ENCODE measurements at regions not wholly inside any gene's neighbourhood (a gene's known extent, or its start where the extent isn't known, plus 50 kb on each side); places are given as distances from the start of the nearest gene placed in this dataset.

DNA sequence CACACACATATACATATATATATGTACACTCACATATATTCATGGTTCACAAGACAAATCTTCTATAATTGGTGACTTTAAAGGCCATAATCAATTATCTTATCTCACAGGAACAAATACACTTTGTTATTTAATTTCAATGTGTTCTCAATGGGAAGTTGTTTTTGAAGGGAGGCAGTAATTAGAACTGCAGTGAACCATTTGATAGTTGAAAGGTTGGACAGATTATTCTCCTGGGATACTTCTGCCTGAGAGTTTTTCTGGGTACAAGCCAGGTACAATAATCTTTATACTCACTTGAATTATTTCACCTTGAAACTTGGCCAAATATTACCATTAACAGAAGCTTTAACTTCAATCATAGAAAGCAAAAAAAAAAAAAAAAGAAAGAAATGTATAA, 546.6 kb upstream of the LRRTM4 start:
- H3K27ac ChIP-seq (ENCODE audit: insufficient read depth, low read length): no peak overlapping the region
- ChIA-PET POLR2A (ENCODE audit: unreplicated experiment) (no interaction called here), CTCF (no interaction called here)
- no peaks in the 10 kb centered on the region for H3K4me1 ChIP-seq (ENCODE audit: control insufficient read depth, insufficient read depth, low read length)
- no peak overlapping the region for H2BK20ac ChIP-seq (ENCODE audit: low read depth, low read length)
- no peak overlapping the region for H3K18ac ChIP-seq (ENCODE audit: low read depth, low read length)
- no peak overlapping the region for H3K4me2 ChIP-seq (ENCODE audit: low read depth, low read length)
- intact Hi-C loops (cut with micrococcal nuclease): no loop called here
- no peaks in the 10 kb centered on the region for H3K79me1 ChIP-seq (ENCODE audit: low read depth in 1 of 2, low read length in 2 of 2)
- no peaks in the 10 kb centered on the region for H3K36me3 ChIP-seq (ENCODE audit: control insufficient read depth, insufficient read depth, low read length)
- in situ Hi-C loops (cut with MboI; ENCODE audit: low sequenced_read_pairs): no loop called here
- no peak overlapping the region for H3K4me3 ChIP-seq (ENCODE audit: insufficient read depth, low read depth, low read length)
- no peaks in the 10 kb centered on the region for H3K9me1 ChIP-seq (ENCODE audit: insufficient read depth, low read length)
- no peak overlapping the region for H3K9ac ChIP-seq (ENCODE audit: low read depth, low read length)
- H3K14ac ChIP-seq (replicated peaks; ENCODE audit: low read depth, low read length): no peak overlapping the region
- no peak overlapping the region for H3K4ac ChIP-seq (ENCODE audit: low read depth, low read length)
- H3K23ac ChIP-seq (ENCODE audit: low read depth, low read length): no peak overlapping the region
- TF ChIP-seq RFX5 (IDR thresholded peaks at IDR 0.05; ENCODE audit: low read depth, low read length): no peak
- no peak for TF ChIP-seq MAZ (IDR thresholded peaks at IDR 0.05; ENCODE audit: borderline replicate concordance, low read depth, low read length)
- TF ChIP-seq, protein P1, sequence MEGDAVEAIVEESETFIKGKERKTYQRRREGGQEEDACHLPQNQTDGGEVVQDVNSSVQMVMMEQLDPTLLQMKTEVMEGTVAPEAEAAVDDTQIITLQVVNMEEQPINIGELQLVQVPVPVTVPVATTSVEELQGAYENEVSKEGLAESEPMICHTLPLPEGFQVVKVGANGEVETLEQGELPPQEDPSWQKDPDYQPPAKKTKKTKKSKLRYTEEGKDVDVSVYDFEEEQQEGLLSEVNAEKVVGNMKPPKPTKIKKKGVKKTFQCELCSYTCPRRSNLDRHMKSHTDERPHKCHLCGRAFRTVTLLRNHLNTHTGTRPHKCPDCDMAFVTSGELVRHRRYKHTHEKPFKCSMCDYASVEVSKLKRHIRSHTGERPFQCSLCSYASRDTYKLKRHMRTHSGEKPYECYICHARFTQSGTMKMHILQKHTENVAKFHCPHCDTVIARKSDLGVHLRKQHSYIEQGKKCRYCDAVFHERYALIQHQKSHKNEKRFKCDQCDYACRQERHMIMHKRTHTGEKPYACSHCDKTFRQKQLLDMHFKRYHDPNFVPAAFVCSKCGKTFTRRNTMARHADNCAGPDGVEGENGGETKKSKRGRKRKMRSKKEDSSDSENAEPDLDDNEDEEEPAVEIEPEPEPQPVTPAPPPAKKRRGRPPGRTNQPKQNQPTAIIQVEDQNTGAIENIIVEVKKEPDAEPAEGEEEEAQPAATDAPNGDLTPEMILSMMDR (conservative IDR thresholded peaks at IDR 0.05; ENCODE audit: low read depth, low read length): no peak
- no peak for TF ChIP-seq MAFK (IDR thresholded peaks at IDR 0.05; ENCODE audit: low read depth, low read length)
- TF ChIP-seq, protein P2, sequence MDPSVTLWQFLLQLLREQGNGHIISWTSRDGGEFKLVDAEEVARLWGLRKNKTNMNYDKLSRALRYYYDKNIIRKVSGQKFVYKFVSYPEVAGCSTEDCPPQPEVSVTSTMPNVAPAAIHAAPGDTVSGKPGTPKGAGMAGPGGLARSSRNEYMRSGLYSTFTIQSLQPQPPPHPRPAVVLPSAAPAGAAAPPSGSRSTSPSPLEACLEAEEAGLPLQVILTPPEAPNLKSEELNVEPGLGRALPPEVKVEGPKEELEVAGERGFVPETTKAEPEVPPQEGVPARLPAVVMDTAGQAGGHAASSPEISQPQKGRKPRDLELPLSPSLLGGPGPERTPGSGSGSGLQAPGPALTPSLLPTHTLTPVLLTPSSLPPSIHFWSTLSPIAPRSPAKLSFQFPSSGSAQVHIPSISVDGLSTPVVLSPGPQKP (IDR thresholded peaks at IDR 0.05; ENCODE audit: borderline replicate concordance, low read depth, low read length): no peak
- no peak for TF ChIP-seq CEBPB (IDR thresholded peaks at IDR 0.05; ENCODE audit: low read depth, low read length)
- TF ChIP-seq BHLHE40 (IDR thresholded peaks at IDR 0.05; ENCODE audit: low read depth, low read length): no peak
- no peak for TF ChIP-seq RCOR1 (IDR thresholded peaks at IDR 0.05; ENCODE audit: insufficient replicate concordance, low read length)
- TF ChIP-seq POLR2A (IDR thresholded peaks at IDR 0.05; ENCODE audit: low read depth, low read length): no peak
- TF ChIP-seq, protein P3, sequence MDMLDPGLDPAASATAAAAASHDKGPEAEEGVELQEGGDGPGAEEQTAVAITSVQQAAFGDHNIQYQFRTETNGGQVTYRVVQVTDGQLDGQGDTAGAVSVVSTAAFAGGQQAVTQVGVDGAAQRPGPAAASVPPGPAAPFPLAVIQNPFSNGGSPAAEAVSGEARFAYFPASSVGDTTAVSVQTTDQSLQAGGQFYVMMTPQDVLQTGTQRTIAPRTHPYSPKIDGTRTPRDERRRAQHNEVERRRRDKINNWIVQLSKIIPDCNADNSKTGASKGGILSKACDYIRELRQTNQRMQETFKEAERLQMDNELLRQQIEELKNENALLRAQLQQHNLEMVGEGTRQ (IDR thresholded peaks at IDR 0.05; ENCODE audit: low read depth, low read length): no peak
- TF ChIP-seq SMC3 (IDR thresholded peaks at IDR 0.05; ENCODE audit: low read depth, low read length): no peak
- no peak for ATAC-seq (ENCODE audit: low read depth)
- dilution Hi-C loops (cut with HindIII; ENCODE audit: low sequenced_read_pairs, unreplicated experiment): no loop called here
- no peak overlapping the region for H4K91ac ChIP-seq (ENCODE audit: insufficient read depth, low read depth, low read length)
- H2AFZ ChIP-seq (replicated peaks; ENCODE audit: low read length, poor library complexity): no peak overlapping the region
- no peak overlapping the region for H2BK120ac ChIP-seq (ENCODE audit: low read depth, low read length)
- no peak overlapping the region for H2AK9ac ChIP-seq (replicated peaks; ENCODE audit: low read depth, low read length, poor library complexity)
- no peaks in the 10 kb centered on the region for H4K20me1 ChIP-seq (ENCODE audit: insufficient read depth, low read length)
- no peak overlapping the region for H2AK5ac ChIP-seq (ENCODE audit: low read depth, low read length)
- H3K9me3 ChIP-seq (ENCODE audit: control insufficient read depth, insufficient read depth, low read length): peaks cover 2% of the 10 kb centered on the region; the same call in 1 of the 2 replicates
- no TSS peak for BruUV-seq (replicated peaks)
- H4K5ac ChIP-seq (ENCODE audit: low read depth, low read length): no peak overlapping the region
- no peak for DNase-seq
- no peaks in the 10 kb centered on the region for H3K27me3 ChIP-seq (ENCODE audit: control insufficient read depth, insufficient read depth, low read length)
- H2BK15ac ChIP-seq (ENCODE audit: low read depth, low read length): no peak overlapping the region
- no peak overlapping the region for H3K56ac ChIP-seq (ENCODE audit: extremely low read depth, insufficient read depth, low read length)
- no peak overlapping the region for H4K8ac ChIP-seq (ENCODE audit: low read depth in 2 of 2, low read length in 2 of 2)
- no peak overlapping the region for H2BK5ac ChIP-seq (ENCODE audit: low read depth, low read length, poor library complexity, severe bottlenecking)

Data from IMR-90 (cell line).